HCT116 (cell line): ENCODE measurements at regions not wholly inside any gene's neighbourhood (a gene's known extent, or its start where the extent isn't known, plus 50 kb on each side); places are given as distances from the start of the nearest gene placed in this dataset.

Experiments
- POLR2A ChIP-seq: IDR thresholded peaks from 2 replicates; pipeline ENCODE4 v1.7.0; 2011; ENCODE audit warnings: borderline replicate concordance; ENCODE audit not compliant: insufficient read depth, insufficient read length; ENCODE audit errors: extremely low read depth
- POLR2AphosphoS5 ChIP-seq: IDR thresholded peaks from 2 replicates; pipeline ENCODE4 v1.6.1; 2011; ENCODE audit warnings: mild to moderate bottlenecking, low read depth, low read length, moderate library complexity
- ZFX ChIP-seq: fragments of 450-650 bp; IDR thresholded peaks from 2 replicates; pipeline ENCODE4 v1.6.1; 2017
- ZNF274 ChIP-seq: fragments of 200-500 bp; sonication (Bioruptor generic); IDR thresholded peaks from 2 replicates; pipeline ENCODE4 v1.6.1; 2014; ENCODE audit warnings: mild to moderate bottlenecking, low read depth, low read length, inconsistent platforms
- TF ChIP-seq, protein P1 (sequence below), 3 experiments: fragments of 200-600 bp in 1 of 3; sonication (generic) in 1 of 3; IDR thresholded peaks in 2 of 3; conservative IDR thresholded peaks in 1 of 3; 2 replicates each; pipeline ENCODE4 v1.5.1; 2012 to 2017; ENCODE audit warnings: low read depth in 2 of 3, low read length in 2 of 3, antibody characterized with exemption in 1 of 3, borderline replicate concordance in 1 of 3, control low read depth in 1 of 3, mild to moderate bottlenecking in 1 of 3, mixed read lengths in 1 of 3, mixed run types in 1 of 3, moderate library complexity in 1 of 3; ENCODE audit not compliant: insufficient read depth in 1 of 3

GRCh38 chr3:104546301-104546700 is 820.4 kb upstream of the ALCAM start:
- TF ChIP-seq, protein P1, sequence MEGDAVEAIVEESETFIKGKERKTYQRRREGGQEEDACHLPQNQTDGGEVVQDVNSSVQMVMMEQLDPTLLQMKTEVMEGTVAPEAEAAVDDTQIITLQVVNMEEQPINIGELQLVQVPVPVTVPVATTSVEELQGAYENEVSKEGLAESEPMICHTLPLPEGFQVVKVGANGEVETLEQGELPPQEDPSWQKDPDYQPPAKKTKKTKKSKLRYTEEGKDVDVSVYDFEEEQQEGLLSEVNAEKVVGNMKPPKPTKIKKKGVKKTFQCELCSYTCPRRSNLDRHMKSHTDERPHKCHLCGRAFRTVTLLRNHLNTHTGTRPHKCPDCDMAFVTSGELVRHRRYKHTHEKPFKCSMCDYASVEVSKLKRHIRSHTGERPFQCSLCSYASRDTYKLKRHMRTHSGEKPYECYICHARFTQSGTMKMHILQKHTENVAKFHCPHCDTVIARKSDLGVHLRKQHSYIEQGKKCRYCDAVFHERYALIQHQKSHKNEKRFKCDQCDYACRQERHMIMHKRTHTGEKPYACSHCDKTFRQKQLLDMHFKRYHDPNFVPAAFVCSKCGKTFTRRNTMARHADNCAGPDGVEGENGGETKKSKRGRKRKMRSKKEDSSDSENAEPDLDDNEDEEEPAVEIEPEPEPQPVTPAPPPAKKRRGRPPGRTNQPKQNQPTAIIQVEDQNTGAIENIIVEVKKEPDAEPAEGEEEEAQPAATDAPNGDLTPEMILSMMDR (IDR thresholded peaks at IDR 0.05 in 2 of 3, conservative IDR thresholded peaks at IDR 0.05 in 1 of 3; ENCODE audit: borderline replicate concordance in 1 of 3, insufficient read depth in 1 of 3, low read depth in 2 of 3, low read length in 2 of 3), result no peak
- TF ChIP-seq ZNF274 (no peak), POLR2A (no peak), ZFX (no peak), POLR2AphosphoS5 (no peak)
